ENCODE measurements at regions not wholly inside any gene's neighbourhood (a gene's known extent, or its start where the extent isn't known, plus 50 kb on each side); places are given as distances from the start of the nearest gene placed in this dataset.
"Not testable (repeated sequence)": the region's sequence is repeated elsewhere in the genome, so short reads cannot be mapped to it uniquely, and the experiment has no call there.

- DNase-seq (ENCODE audit: low read depth); H3K4me3 ChIP-seq (ENCODE audit: low read depth, low read length): not testable (repeated sequence)
Observed at GRCh38 chr10:15921423-15921945, 61.2 kb upstream of the MINDY3 start.

- H3K4me3 ChIP-seq (ENCODE audit: low read depth, low read length): no peak overlapping the region
- TF ChIP-seq CTCF (IDR thresholded peaks at IDR 0.05; ENCODE audit: control insufficient read depth, extremely low read depth, insufficient read depth): no peak
- no peak for DNase-seq (ENCODE audit: low read depth)
Observed at GRCh38 chr10:15931376-15931775, 71.1 kb upstream of the MINDY3 start.

GRCh38 chr10:15939543-15939942 lies 79.2 kb upstream of the MINDY3 start:
- not testable (repeated sequence) for DNase-seq (ENCODE audit: low read depth); H3K4me3 ChIP-seq (ENCODE audit: low read depth, low read length)

- no peak for DNase-seq (ENCODE audit: low read depth)
- H3K4me3 ChIP-seq (ENCODE audit: low read depth, low read length): no peak overlapping the region
- TF ChIP-seq CTCF (IDR thresholded peaks at IDR 0.05; ENCODE audit: control insufficient read depth, extremely low read depth, insufficient read depth): no peak
Observed at GRCh38 chr10:15943426-15943825, 83.1 kb upstream of the MINDY3 start.

- H3K4me3 ChIP-seq (ENCODE audit: low read depth, low read length): no peak overlapping the region
- no peak for TF ChIP-seq CTCF (IDR thresholded peaks at IDR 0.05; ENCODE audit: control insufficient read depth, extremely low read depth, insufficient read depth)
- no peak for DNase-seq (ENCODE audit: low read depth)
Observed at GRCh38 chr10:15954188-15954587, 93.9 kb upstream of the MINDY3 start.

GRCh38 chr10:15960277-15960676 lies 100.0 kb upstream of the MINDY3 start:
- TF ChIP-seq CTCF (IDR thresholded peaks at IDR 0.05; ENCODE audit: control insufficient read depth, extremely low read depth, insufficient read depth): no peak
- no peak overlapping the region for H3K4me3 ChIP-seq (ENCODE audit: low read depth, low read length)
- no peak for DNase-seq (ENCODE audit: low read depth)

- not testable (repeated sequence) for H3K4me3 ChIP-seq (ENCODE audit: low read depth, low read length); DNase-seq (ENCODE audit: low read depth)
Observed at GRCh38 chr10:15972736-15973135, 112.4 kb upstream of the MINDY3 start.

- DNase-seq (ENCODE audit: low read depth): no peak
- no peak overlapping the region for H3K4me3 ChIP-seq (ENCODE audit: low read depth, low read length)
- no peak for TF ChIP-seq CTCF (IDR thresholded peaks at IDR 0.05; ENCODE audit: control insufficient read depth, extremely low read depth, insufficient read depth)
Observed at GRCh38 chr10:15985690-15986089, 125.4 kb upstream of the MINDY3 start.
